ENCODE measurements at regions not wholly inside any gene's neighbourhood (a gene's known extent, or its start where the extent isn't known, plus 50 kb on each side); places are given as distances from the start of the nearest gene placed in this dataset.
"Not testable (repeated sequence)": the region's sequence is repeated elsewhere in the genome, so short reads cannot be mapped to it uniquely, and the experiment has no call there.

DNA sequence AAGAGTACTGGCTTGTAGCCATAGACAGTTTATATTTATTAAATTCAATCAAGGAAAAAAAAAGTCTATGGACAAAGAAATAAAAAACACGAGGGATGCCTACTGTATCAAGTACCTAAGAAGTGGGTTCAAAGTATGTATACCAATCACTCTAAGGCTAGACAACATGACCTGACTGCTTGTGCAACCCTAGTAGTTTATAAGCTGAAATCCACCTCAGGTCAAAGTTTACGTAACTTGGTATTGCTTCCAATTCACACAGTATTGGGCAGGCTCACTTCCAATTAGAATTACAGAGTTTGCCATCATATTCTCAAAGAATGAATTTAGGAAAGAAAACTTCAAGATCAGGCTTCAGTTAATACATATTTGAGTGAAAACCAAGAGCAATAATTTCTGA, 657.8 kb downstream of the DACH1 start:
- TF ChIP-seq, protein P1, sequence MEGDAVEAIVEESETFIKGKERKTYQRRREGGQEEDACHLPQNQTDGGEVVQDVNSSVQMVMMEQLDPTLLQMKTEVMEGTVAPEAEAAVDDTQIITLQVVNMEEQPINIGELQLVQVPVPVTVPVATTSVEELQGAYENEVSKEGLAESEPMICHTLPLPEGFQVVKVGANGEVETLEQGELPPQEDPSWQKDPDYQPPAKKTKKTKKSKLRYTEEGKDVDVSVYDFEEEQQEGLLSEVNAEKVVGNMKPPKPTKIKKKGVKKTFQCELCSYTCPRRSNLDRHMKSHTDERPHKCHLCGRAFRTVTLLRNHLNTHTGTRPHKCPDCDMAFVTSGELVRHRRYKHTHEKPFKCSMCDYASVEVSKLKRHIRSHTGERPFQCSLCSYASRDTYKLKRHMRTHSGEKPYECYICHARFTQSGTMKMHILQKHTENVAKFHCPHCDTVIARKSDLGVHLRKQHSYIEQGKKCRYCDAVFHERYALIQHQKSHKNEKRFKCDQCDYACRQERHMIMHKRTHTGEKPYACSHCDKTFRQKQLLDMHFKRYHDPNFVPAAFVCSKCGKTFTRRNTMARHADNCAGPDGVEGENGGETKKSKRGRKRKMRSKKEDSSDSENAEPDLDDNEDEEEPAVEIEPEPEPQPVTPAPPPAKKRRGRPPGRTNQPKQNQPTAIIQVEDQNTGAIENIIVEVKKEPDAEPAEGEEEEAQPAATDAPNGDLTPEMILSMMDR (IDR thresholded peaks at IDR 0.05) = no peak
- no peak overlapping the region for H3K27ac ChIP-seq
- no peaks in the 10 kb centered on the region for H3K9me3 ChIP-seq (ENCODE audit: control insufficient read depth, low read length)
- no peak overlapping the region for H3K4me3 ChIP-seq (ENCODE audit: low read depth, low read length)
- H3K36me3 ChIP-seq (ENCODE audit: control insufficient read depth, insufficient read depth, low read length) = no peaks in the 10 kb centered on the region
- H3K4me2 ChIP-seq (ENCODE audit: low read length) = no peak overlapping the region
- H3K79me2 ChIP-seq = no peaks in the 10 kb centered on the region
- H2AFZ ChIP-seq = no peak overlapping the region
- no peaks in the 10 kb centered on the region for H3K27me3 ChIP-seq (ENCODE audit: control insufficient read depth, insufficient read depth, low read length)
- H3K9ac ChIP-seq = no peak overlapping the region
- H3K4me1 ChIP-seq = no peaks in the 10 kb centered on the region

- H3K4me1 ChIP-seq; H2AFZ ChIP-seq; H3K4me3 ChIP-seq (ENCODE audit: low read depth, low read length); H3K9ac ChIP-seq; H3K4me2 ChIP-seq (ENCODE audit: low read length); H3K27ac ChIP-seq; H3K36me3 ChIP-seq (ENCODE audit: control insufficient read depth, insufficient read depth, low read length); H3K79me2 ChIP-seq; H3K9me3 ChIP-seq (ENCODE audit: control insufficient read depth, low read length); H3K27me3 ChIP-seq (ENCODE audit: control insufficient read depth, insufficient read depth, low read length): not testable (repeated sequence)
Measured at GRCh38 chr13:71184583-71184982, 682.4 kb downstream of the DACH1 start.

GRCh38 chr13:71183352-71183751, 683.7 kb downstream of the DACH1 start:
- H3K4me2 ChIP-seq (ENCODE audit: low read length); H3K36me3 ChIP-seq (ENCODE audit: control insufficient read depth, insufficient read depth, low read length); H3K27me3 ChIP-seq (ENCODE audit: control insufficient read depth, insufficient read depth, low read length); H3K27ac ChIP-seq; H3K9ac ChIP-seq; H3K4me1 ChIP-seq; H3K9me3 ChIP-seq (ENCODE audit: control insufficient read depth, low read length); H3K4me3 ChIP-seq (ENCODE audit: low read depth, low read length); H2AFZ ChIP-seq; H3K79me2 ChIP-seq: not testable (repeated sequence)

DNA sequence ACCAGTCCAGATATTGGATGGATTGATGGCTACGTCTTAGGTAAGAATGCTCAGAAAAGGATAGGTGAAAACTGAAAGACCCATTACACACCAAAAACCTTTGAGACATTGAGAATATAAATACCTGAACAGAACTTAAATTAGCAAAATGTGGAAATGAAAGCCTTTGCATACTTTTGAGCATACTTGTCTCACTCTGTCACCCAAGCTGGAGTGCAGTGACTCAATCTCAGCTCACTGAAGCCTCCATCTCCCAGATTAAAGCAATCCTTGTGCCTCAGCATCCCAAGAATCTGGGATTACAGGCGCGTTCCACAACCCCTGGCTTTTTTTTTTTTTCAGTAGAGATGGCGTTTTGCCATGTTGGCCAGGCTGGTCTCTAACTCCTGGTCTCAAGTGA, 695.3 kb downstream of the DACH1 start:
- H2AFZ ChIP-seq = no peak overlapping the region
- H3K4me3 ChIP-seq (ENCODE audit: low read depth, low read length) = no peak overlapping the region
- H3K27me3 ChIP-seq (ENCODE audit: control insufficient read depth, insufficient read depth, low read length) = no peaks in the 10 kb centered on the region
- H3K9ac ChIP-seq = no peak overlapping the region
- no peaks in the 10 kb centered on the region for H3K9me3 ChIP-seq (ENCODE audit: control insufficient read depth, low read length)
- no peaks in the 10 kb centered on the region for H3K4me1 ChIP-seq
- H3K27ac ChIP-seq = no peak overlapping the region
- TF ChIP-seq, protein P1 (IDR thresholded peaks at IDR 0.05) = no peak
- H3K36me3 ChIP-seq (ENCODE audit: control insufficient read depth, insufficient read depth, low read length) = no peaks in the 10 kb centered on the region
- H3K79me2 ChIP-seq = no peaks in the 10 kb centered on the region
- H3K4me2 ChIP-seq (ENCODE audit: low read length) = no peak overlapping the region

DNA sequence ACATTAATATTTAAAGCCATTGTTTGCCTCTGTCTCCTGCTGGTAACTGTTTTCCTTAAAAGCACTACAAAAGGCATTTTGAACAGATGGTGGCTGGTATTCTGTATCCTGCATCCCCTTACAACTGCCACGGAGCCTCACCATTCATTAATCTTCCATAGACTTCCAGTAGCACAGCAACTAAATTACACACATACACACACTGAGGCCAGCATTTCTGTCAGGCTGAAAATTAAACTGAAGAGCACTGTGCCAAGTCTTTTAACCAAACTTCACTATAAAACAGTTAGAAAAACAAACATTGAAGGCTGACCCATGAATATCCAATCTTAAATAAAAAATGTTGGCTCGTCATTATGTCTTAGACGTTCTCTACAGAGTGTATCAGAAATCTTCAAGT, 697.8 kb downstream of the DACH1 start:
- Histone ChIP-seq H3K9ac (no peak overlapping the region), H3K4me1 (no peaks in the 10 kb centered on the region), H3K4me3 (ENCODE audit: low read depth, low read length) (no peak overlapping the region), H3K79me2 (no peaks in the 10 kb centered on the region), H3K27ac (no peak overlapping the region), H3K27me3 (ENCODE audit: control insufficient read depth, insufficient read depth, low read length) (no peaks in the 10 kb centered on the region), H3K36me3 (ENCODE audit: control insufficient read depth, insufficient read depth, low read length) (no peaks in the 10 kb centered on the region), H3K4me2 (ENCODE audit: low read length) (no peak overlapping the region), H3K9me3 (ENCODE audit: control insufficient read depth, low read length) (no peaks in the 10 kb centered on the region), H2AFZ (no peak overlapping the region)
- TF ChIP-seq, protein P1 (IDR thresholded peaks at IDR 0.05) = no peak

GRCh38 chr13:71156550-71156949, 710.5 kb downstream of the DACH1 start:
- H3K27ac ChIP-seq = no peak overlapping the region
- no peaks in the 10 kb centered on the region for H3K4me1 ChIP-seq
- no peaks in the 10 kb centered on the region for H3K36me3 ChIP-seq (ENCODE audit: control insufficient read depth, insufficient read depth, low read length)
- no peak overlapping the region for H2AFZ ChIP-seq
- H3K9me3 ChIP-seq (ENCODE audit: control insufficient read depth, low read length) = no peaks in the 10 kb centered on the region
- TF ChIP-seq, protein P1 (IDR thresholded peaks at IDR 0.05) = no peak
- no peaks in the 10 kb centered on the region for H3K79me2 ChIP-seq
- H3K4me3 ChIP-seq (ENCODE audit: low read depth, low read length) = no peak overlapping the region
- no peaks in the 10 kb centered on the region for H3K27me3 ChIP-seq (ENCODE audit: control insufficient read depth, insufficient read depth, low read length)
- no peak overlapping the region for H3K4me2 ChIP-seq (ENCODE audit: low read length)
- H3K9ac ChIP-seq = no peak overlapping the region

Measured in parathyroid adenoma (tissue), 2 donors.